BJ (cell line): ENCODE measurements at regions not wholly inside any gene's neighbourhood (a gene's known extent, or its start where the extent isn't known, plus 50 kb on each side); places are given as distances from the start of the nearest gene placed in this dataset.
A peak's percentile ranks its signal among the peaks of the same experiment; 100 is the strongest.

Experiments used
- CTCF ChIA-PET: fragments of 350-600 bp; formaldehyde crosslinking; extraction: SDS; loops from one replicate; lab custom pipeline; 2021; ENCODE audit warnings: antibody characterized with exemption, inconsistent platforms; lab: Yijun Ruan, JAX
- POLR2A ChIA-PET: fragments of 300-600 bp; sonication (Branson Sonifier 250); formaldehyde crosslinking; extraction: SDS; loops from one replicate; lab custom pipeline; 2021; ENCODE audit warnings: antibody characterized with exemption; lab: Charles Lee
- DNase-seq: peaks from one replicate; pipeline ENCODE4 v3.0.0-alpha.2; 2011; ENCODE audit warnings: low read depth
- H3K27me3 ChIP-seq: 2 replicates; pipeline ENCODE4 v1.6.0; 2011; ENCODE audit warnings: low read length; ENCODE audit not compliant: control insufficient read depth, insufficient read depth
- H3K36me3 ChIP-seq: 2 replicates; pipeline ENCODE4 v1.5.1; 2011; ENCODE audit warnings: low read length; ENCODE audit not compliant: control insufficient read depth, insufficient read depth
- H3K4me3 ChIP-seq: 2 replicates; pipeline ENCODE4 v1.5.1; 2011; ENCODE audit warnings: low read depth, mild to moderate bottlenecking, control low read depth, low read length
- TF ChIP-seq, protein P1 (sequence below): IDR thresholded peaks from 2 replicates; pipeline ENCODE4 v1.5.1; 2011; ENCODE audit warnings: low read depth, mild to moderate bottlenecking, control low read depth, inconsistent platforms, low read length, moderate library complexity; ENCODE audit not compliant: insufficient read depth

DNA sequence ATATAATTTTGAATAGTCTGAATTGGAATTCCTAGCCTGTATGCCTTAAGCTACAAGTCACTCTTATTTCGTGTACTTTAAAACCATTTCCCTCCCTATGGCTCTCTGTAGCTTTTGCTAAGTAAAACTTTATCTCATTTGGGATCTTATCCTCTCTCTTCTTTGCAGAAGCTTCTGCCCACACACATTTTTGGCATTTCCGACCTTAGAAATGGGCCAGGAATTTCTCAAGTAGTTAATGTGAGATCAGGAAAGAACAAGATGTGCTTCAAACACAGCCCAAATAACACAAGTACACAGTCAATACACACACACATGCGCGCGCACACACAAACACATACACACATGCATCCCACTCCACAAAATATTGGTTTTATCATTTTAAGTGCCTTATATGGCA is 931.0 kb upstream of the MIR17HG start:
- H3K36me3 ChIP-seq: no peaks in the 10 kb centered on the region
- POLR2A ChIA-PET: interaction anchor here (1.0 to 1.2 kb wide), 2 partner anchors 10 to 14 kb away, joined by 3 to 8 read pairs; no protein-coding TSS in a partner anchor
- CTCF ChIA-PET: interaction anchor here (1.6 kb wide), 1 partner anchor 9 kb away, joined by 4 read pairs; no protein-coding TSS in a partner anchor
- H3K4me3 ChIP-seq: no peak overlapping the region
- no peaks in the 10 kb centered on the region for H3K27me3 ChIP-seq
- TF ChIP-seq, protein P1, sequence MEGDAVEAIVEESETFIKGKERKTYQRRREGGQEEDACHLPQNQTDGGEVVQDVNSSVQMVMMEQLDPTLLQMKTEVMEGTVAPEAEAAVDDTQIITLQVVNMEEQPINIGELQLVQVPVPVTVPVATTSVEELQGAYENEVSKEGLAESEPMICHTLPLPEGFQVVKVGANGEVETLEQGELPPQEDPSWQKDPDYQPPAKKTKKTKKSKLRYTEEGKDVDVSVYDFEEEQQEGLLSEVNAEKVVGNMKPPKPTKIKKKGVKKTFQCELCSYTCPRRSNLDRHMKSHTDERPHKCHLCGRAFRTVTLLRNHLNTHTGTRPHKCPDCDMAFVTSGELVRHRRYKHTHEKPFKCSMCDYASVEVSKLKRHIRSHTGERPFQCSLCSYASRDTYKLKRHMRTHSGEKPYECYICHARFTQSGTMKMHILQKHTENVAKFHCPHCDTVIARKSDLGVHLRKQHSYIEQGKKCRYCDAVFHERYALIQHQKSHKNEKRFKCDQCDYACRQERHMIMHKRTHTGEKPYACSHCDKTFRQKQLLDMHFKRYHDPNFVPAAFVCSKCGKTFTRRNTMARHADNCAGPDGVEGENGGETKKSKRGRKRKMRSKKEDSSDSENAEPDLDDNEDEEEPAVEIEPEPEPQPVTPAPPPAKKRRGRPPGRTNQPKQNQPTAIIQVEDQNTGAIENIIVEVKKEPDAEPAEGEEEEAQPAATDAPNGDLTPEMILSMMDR: no peak
- DNase-seq: peak; percentile 86

DNA sequence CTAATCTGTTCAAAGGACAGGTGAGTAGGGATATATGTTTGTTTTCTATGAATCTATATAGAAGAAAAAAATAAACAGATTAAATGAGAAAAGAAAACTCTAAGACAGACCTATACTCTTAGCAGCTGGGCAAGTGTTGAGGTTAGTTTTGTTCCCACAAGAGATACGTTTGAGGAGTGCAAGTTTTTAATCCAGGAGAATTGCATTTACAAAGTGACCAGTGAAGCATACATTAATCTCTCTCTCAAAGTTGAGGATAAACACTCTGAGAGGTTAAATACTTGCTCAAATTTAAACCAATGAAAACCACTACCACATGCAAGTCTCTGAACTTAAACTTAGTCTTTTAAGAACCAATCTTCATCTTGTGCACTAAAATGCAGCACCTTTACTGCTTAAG is 930.5 kb upstream of the MIR17HG start:
- CTCF ChIA-PET: interaction anchor here (1.6 kb wide), 1 partner anchor 10 kb away, joined by 4 read pairs; no protein-coding TSS in a partner anchor
- POLR2A ChIA-PET: interaction anchor here (1.0 kb wide), 1 partner anchor 11 kb away, joined by 8 read pairs; no protein-coding TSS in a partner anchor
- no peak for DNase-seq
- TF ChIP-seq, protein P1: no peak
- Histone ChIP-seq H3K4me3 (no peak overlapping the region), H3K36me3 (no peaks in the 10 kb centered on the region), H3K27me3 (no peaks in the 10 kb centered on the region)

DNA sequence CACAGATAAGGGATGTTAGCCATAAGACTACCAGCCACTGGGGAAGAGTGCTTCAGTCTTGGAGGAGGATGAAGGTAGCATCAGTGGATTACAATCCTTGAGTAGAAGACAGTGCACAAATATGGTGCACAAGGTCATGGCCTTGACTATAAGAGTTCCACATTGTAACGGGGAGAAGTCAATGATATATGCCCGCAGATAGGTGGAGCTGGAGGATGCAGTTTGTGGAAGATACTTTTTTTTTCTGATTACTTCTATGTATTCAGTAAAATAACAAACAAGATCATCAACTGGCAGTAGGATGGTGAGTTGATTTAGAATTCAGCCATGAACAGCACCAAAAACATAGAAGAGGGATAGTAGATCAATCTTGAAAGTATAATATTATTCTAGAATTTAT is 926.8 kb upstream of the MIR17HG start:
- Histone ChIP-seq H3K4me3 (no peak overlapping the region), H3K36me3 (no peaks in the 10 kb centered on the region), H3K27me3 (no peaks in the 10 kb centered on the region)
- ChIA-PET POLR2A (no interaction called here), CTCF (no interaction called here)
- DNase-seq: no peak
- TF ChIP-seq, protein P1: no peak

DNA sequence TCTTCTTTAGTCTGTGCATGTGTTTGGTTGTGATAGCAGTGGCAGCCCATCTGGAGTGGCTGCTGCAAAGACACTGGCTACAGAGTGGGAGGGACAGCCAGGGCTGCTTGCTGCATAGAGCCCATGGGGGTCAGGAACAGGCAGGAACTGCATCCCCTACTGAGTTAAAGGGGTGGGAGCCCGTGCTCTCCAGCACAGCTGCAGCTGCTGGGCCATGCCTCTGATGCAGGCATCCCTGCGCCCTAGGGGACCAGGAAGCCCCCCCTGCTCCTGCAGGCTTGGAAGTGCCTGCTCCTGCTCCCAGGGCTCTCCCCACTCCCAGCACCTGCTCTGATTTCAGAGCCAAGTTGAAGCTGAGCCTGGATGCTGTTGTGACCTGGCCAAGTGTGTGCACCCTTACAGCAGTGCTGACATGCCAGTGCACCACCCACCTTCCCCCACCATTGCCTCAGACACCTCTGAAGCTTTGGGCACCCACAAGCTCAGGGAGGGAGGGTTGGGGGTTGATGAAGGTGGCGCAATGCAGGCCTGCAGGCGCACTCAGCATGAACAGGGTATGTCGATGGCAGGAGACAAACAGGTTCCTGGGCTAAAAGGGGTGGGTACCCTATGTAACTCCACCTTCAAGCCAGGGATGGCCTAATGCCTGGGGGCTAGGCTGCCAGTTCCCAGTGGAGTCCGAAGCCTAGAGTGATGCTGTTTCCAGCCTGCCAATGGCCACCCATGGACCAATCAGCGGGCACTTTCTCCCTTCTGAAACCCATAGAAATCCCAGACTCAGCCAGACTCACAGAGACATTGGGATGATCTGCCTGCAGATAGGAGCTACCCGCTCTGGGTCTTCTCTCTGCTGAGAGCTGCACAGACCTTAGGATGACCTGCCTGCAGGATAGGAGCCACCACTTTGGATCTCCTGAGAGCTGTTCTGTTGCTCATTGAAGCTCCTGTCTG is 919.9 kb upstream of the MIR17HG start:
- H3K27me3 ChIP-seq: no peaks in the 10 kb centered on the region
- POLR2A ChIA-PET: no interaction called here
- DNase-seq: no peak
- H3K36me3 ChIP-seq: no peaks in the 10 kb centered on the region
- H3K4me3 ChIP-seq: no peak overlapping the region
- TF ChIP-seq, protein P1: no peak
- CTCF ChIA-PET: interaction anchor here (0.6 to 1.3 kb wide), 2 partner anchors 18 to 1979 kb away, joined by 3 to 4 read pairs; no protein-coding TSS in a partner anchor

DNA sequence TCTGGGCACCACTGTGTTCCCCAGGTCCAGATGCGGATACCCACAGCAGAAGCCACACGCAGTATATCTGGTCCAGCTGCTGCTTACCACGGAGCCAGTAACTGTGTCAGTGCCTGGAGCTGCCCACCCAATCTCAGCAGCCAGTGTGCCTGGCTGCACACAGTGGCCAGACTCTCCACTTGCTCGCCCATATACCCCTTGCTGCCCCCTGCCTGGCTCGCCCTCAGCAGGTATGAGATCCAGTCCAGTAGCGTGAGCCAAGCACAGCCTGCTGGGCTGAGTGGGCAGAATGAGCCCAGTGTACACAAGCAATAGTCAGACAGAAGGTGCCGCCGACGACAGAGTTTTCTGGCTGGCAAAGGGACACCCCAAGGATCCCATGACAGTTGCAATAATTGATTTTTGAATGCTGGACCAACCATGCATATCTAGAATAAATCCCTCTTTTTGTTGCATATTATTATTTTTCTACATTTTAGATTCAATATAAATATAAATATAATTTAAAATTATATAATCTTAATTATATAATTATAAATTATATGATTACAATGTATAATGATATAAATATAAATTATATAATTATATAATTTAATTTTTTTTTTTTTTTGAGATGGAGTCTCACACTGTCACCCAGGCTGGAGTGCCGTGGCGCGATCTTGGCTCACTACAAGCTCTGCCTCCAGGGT is 918.8 kb upstream of the MIR17HG start:
- ChIA-PET CTCF (interaction anchor here (1.3 kb wide), 1 partner anchor 17 kb away, joined by 4 read pairs; no protein-coding TSS in a partner anchor), POLR2A (no interaction called here)
- no peak for DNase-seq
- no peak overlapping the region for H3K4me3 ChIP-seq
- H3K36me3 ChIP-seq: no peaks in the 10 kb centered on the region
- TF ChIP-seq, protein P1: no peak
- H3K27me3 ChIP-seq: no peaks in the 10 kb centered on the region
